Right lobe of liver (tissue), 4 donors: ENCODE measurements at regions not wholly inside any gene's neighbourhood (a gene's known extent, or its start where the extent isn't known, plus 50 kb on each side); places are given as distances from the start of the nearest gene placed in this dataset.

Source experiments
- POLR2A ChIP-seq: fragments of 450-650 bp; IDR thresholded peaks from one replicate; pipeline ENCODE4 v1.6.1; 2017; ENCODE audit warnings: antibody characterized with exemption, mild to moderate bottlenecking
- TF ChIP-seq, protein P1 (sequence below), 4 donors: fragments of 200-600 bp in 3 of 4; fragments of 450-650 bp in 1 of 4; IDR thresholded peaks; one replicate each; pipeline versions ENCODE4 v1.5.1 to v1.8.0; 2016 to 2022; ENCODE audit warnings: antibody characterized with exemption in 4 of 4, mild to moderate bottlenecking in 2 of 4
- donor health status: DM: no; HTN: no; CAD: no.
- donor health status: DM: no; HTN: no; CAD: no.
- donor health status: DM: no; HTN: yes; CAD: no.

DNA sequence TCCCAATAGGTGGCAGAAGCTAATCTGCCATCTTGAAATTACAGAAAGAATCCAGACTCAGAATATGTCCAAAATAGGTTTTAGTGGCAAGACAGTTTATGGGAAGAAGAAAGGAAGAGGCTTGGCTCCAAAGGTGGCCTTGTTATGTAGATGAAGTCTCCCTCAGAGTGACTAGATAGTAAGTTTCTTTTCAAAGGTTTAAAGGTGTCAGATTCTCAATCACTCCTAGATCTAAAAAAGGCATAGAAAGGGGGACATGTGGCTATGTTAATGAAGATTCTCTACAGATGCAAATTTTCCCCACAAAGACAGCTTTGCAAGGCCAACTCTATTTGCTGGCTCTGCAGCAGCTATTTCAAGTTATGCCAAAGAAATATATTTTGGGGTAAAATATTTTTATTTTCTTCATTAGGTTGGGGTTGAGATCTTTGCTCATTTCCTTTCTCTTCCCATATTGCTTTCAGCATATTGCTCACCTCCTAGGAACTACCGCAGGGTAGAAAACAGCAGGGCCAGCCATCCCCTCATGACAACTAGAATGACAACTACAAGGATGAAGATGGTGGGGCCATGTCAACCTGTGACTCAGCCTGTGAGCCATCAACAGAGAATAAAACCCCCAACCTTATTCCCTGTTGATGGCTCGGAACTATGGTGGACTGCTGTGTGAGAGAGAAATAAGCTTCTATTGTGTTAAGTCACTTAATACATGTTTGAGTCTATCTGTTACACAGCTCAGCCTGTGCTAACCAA lies 274.0 kb upstream of the GALNT17 start:
- no peak for TF ChIP-seq POLR2A
- TF ChIP-seq, protein P1, sequence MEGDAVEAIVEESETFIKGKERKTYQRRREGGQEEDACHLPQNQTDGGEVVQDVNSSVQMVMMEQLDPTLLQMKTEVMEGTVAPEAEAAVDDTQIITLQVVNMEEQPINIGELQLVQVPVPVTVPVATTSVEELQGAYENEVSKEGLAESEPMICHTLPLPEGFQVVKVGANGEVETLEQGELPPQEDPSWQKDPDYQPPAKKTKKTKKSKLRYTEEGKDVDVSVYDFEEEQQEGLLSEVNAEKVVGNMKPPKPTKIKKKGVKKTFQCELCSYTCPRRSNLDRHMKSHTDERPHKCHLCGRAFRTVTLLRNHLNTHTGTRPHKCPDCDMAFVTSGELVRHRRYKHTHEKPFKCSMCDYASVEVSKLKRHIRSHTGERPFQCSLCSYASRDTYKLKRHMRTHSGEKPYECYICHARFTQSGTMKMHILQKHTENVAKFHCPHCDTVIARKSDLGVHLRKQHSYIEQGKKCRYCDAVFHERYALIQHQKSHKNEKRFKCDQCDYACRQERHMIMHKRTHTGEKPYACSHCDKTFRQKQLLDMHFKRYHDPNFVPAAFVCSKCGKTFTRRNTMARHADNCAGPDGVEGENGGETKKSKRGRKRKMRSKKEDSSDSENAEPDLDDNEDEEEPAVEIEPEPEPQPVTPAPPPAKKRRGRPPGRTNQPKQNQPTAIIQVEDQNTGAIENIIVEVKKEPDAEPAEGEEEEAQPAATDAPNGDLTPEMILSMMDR (IDR thresholded peaks at IDR 0.05) = no peak
